ENCODE measurements at regions not wholly inside any gene's neighbourhood (a gene's known extent, or its start where the extent isn't known, plus 50 kb on each side); places are given as distances from the start of the nearest gene placed in this dataset.

DNA sequence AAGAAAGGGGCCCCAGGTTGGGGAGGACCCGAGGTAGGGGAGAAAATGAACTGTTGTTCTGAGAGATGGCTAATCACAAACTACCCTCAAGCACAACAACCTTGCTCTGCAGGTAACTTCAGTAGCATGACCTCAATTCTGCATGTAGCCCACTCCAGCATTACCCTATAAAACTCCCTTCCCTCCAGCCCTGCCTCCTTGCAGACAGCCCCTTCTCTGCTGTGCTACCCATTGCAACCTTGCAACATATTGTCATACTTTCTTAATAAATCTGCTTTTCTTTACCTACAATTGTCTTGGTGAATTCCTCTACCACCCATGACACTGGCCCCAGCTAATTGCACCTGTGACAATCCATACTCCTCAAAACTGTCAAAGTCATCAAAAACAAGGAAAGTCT, 428.9 kb downstream of the MATN1 start:
- DNase-seq (ENCODE audit: low read depth in 2 of 2): no peak

DNA sequence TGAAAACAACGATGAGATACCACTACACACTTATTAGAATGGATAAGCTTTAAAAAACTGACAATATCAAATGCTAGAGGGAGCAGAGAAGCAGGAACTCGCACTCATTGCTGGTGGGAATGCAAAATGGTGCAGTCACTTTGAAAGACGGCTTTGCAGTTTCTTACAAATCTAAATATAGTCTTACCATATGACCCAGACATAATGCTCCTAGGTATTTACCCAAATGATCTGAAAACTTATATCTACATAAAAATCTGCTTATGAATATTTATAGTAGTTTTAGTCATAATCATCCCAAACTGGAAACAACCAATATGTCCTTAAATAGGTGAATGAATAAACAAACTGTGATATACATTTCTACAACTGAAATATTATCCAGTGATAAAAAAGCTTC, 430.9 kb downstream of the MATN1 start:
- DNase-seq (ENCODE audit: low read depth in 2 of 2): no peak

DNA sequence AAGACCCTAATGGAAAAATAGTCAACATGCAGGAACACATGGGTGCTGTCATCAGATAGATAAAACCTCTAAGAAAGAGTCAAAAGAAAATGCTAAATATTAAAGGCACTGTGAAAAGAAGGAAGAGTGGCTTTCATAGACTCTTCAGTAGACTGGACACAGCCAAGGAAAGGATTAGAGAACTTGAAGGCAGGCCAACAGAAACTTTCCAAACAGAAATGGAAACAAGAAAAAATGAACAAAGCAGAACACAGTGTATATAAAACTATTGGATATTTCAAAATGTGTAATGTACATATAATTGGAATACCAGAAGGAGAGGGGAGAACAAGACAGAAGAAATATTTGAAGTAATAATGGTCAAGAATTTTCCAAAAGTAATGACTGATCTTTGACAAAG, 431.9 kb downstream of the MATN1 start:
- no peak for DNase-seq (ENCODE audit: low read depth in 2 of 2)

DNA sequence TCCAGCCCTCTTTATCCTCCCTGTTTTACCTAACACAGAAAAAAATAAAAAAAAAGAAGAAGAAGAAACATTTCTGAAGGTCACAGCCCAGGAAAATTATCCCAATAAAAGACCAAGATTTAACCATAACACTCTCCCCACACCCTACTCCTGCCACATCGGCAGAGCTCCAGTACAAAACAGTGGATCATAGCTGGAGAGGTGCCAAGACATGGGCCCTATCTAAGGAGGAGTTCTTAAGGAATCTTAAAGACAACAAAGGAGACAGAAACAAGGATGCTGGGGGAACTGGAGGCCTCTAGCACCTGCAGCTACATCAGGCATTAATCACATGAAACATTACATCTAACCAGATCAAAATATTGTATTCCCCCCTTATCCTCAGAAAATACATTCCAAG, 432.8 kb downstream of the MATN1 start:
- DNase-seq (ENCODE audit: low read depth in 2 of 2): no peak

DNA sequence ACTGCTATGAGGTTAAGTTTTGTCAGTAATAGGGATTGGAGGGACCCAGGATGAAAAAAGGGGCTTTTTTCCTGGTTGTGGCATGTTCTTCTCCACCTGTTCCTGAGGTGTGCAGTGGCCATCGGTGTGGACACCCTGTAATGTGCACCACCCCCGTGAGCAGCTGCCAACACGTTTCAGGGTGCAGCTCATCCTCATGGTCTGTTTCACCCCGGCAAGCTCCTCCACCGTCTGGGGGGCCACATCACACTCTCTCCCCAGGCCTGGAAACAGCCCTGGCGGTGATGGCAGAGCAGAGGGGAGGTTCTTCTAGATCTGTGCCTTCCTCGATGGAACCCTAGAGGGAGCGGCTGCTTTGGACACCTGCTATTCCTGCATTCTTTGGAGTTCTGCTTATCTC, 435.4 kb downstream of the MATN1 start:
- no peak for DNase-seq (ENCODE audit: low read depth in 2 of 2)

DNA sequence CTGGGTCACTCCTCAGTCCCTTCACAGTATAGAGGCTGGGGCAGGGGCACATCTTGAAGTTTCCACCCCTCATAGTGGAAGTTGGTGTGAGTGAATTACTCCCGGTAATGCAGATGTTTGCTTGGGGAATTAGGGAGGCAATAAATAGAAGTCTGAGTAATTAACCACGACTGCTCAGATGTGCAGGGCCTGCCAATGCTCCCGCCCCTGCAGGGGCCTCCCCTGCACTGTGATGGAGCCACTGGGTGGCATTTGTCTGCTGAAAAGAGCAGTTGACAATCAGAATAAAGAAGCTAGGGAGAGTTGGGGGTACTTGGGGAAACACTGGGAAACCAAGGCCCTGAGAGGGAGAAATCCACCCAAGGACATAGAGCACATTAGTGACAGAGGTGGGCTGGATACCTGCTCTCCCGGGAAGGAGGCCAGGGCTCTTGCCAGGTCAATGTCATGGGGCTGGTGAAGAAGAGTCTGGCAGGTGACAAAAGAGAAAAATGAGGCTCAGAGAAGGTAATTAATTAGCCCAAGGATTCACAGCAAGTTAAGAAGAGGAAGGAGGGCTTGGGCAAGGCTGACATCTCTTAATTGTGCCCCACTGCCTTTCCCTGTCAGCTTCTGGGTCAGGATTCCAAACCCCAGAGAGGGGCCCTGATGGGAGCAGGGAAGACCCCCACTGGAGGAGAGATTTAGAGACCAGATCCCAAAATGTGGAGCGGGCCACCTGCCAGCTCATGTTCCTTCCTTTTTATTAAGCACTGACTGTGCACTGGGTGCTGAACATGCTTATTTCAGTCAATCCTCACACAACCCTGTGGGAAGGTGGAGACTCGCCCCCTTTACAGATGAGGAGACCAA, 436.2 kb downstream of the MATN1 start:
- no peak for DNase-seq (ENCODE audit: low read depth in 2 of 2)

DNA sequence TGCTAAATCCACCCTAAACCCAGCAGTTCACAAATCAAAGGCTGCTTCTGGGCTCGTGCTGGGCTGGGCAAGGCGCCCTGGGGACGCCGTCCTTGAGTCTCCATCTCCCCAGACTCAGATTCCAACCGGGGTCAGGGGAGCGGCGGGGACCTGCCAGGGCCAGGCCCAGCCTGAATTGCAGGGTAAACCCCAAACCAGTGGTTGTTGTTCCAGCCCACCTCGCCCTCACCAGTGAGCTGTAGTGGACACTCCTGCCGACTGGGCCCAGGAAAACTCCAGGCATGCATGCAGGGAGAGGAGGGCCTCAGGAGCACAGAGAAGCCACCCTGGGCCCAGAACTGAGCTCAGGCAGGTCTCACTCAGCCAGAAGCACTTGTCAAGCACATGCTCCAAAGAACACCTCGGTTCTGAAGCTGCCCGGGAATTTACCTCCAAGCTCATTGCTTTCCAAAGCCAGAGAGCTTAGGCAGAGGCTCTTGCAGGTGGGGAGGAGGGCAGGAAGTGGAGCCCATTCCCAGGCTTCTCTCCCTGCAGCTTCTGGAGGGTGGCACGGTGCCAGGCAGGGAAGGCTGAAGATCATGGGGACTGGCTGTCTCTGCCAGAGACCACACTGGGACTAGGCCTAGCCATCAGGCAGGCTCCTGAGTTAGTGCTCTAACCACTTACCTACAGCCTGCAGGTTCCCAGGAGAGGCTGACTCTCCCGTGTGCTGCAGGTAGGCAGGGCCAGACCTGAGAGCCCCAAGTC, 437.0 kb downstream of the MATN1 start:
- no peak for DNase-seq (ENCODE audit: low read depth in 2 of 2)

DNA sequence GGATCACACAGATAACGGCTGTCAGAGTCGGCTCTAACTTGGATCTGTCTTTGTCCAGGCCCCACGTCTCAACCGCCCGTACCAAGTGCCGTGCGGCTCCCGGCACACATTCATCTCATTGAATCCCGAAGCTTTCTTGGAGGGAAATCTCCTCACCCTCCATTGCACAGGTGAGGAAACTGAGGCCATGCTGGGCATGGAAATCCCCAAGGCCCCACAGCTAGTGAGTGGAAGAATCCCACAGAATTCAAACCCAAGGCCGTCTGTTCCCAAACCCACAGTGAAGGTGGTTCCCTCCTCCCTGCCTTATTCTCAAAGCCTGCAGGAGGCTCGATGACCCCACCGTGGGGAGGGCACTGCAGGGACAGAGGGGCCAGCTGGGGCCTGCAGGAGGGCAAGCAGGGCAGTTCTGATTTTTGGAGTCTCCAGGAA, 437.9 kb downstream of the MATN1 start:
- DNase-seq (ENCODE audit: low read depth in 2 of 2): no peak

DNA sequence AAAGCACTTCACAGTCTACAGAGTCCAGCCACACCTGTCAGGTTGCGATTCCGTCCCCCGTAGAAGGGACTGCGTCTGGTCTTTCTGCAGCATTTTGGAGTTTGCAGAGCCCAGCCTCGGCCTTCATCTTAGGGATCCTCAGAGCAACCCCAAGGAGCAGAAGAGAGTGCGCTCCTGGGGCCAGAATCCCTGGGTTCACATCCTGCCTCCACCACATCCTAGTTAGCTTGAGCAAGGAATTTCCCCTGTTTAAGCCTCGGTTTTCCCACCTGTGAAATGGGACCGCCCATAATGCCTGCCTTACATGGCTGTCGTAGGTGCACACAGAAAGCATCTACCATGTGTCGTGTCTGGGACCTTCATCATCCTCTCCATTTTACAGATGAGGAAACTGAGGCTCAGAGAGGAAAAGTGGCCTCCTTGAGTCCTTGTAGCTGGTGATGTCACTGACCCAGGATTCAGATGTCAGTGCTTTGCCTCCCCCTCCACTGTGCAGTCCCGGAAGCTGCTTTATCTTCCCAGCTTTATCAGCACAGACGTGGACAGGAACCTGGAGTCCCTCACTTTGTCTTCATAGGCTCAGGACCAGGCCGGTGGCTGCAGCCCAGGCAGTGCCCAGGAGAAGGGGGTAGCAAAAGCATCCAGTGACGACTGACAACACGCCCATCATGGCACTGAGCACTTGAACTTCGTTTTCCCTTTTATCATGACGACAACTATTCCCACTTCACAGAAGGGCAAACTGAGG, 438.5 kb downstream of the MATN1 start:
- DNase-seq (ENCODE audit: low read depth in 2 of 2): no peak

DNA sequence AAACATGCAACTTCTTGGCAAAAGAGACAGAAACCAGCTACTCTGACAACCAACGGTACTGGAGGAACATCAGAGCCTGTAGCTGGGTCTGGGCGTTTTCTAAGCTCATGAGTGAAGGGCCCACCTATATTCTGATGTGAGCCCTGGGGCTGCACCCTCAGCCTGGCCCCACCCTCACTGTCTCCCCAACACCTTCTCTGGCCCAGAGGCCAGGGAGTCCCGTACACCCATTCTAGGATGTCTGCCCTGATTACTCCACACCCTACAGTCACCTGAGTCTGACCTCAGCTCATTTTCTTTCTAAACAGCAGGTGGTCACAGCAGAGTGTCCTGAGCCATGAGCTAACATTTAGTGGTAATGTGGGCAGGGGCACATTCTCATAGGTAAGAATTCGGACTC, 439.2 kb downstream of the MATN1 start:
- no peak for DNase-seq (ENCODE audit: low read depth in 2 of 2)

DNA sequence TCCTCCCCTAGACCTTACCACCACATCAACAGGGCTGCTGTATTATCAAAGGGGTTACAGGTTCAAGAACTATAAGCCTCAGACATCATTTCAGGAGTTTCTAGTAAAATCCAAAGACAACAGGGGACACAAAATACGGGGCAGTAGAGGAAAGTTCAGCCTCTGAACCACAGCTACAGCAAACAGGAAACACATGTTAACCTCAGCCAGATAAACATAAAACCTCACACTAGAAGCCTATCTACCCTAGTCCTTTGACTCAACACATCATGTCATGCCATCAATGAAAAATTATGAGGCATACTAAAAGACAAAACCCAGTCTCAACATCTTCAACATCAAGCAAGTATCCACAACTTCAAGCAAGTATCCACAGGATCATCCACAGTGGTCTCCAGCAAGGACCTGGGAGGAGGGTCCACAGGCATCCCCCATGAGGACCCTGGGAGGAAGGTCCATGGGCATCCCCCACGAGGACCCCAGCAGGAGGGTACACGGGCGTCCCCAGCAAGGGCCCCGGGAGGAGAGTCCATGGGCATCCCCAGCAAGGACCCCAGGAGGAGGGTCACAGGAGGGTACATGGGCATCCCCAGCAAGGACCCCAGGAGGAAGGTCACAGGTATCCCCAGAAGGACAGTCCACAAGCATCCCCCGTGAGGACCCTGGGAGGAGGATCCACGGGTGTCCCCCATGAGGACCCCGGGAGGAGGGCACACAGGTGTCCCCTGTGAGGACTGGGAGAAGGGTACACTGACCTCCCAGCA, 440.0 kb downstream of the MATN1 start:
- DNase-seq (ENCODE audit: low read depth in 2 of 2): no peak

DNA sequence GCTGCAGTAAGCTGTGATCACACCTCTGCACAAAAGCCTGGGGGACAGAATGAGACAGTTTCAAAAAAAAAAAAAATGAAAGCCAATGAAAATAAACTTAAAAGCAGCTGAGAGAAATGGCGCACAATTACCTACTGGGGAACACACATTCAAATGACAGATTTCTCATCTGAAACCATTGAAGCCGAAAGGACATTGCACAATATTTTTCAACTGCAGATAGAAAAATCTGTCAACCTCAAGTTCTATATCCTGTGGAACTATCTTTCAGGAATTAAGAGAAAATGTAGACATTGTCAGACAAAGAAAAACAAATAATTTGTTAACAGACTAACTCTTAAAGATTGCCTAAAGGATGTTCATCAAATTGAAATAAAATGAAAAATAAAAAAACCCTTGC, 442.8 kb downstream of the MATN1 start:
- DNase-seq (ENCODE audit: low read depth in 2 of 2): no peak

DNA sequence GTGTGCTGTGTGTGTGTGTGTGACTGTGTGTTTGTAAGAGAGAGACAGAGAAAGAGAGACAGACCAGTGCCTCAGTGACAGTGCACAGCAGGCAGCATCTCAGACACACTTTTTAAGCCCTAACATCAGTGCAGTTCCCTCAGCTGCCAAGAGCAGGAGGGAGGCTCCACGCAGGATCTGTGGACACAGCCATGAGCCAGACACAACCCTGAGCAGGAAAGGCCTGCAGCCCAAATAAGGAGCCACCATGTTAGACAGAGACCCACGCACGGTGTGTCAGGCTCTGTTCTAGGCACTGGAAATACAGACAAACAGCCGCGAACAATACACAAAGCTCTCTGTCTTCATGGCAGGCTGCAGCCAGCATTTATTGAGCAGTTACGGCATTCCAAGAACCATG, 445.5 kb downstream of the MATN1 start:
- DNase-seq (ENCODE audit: low read depth in 2 of 2): no peak

DNA sequence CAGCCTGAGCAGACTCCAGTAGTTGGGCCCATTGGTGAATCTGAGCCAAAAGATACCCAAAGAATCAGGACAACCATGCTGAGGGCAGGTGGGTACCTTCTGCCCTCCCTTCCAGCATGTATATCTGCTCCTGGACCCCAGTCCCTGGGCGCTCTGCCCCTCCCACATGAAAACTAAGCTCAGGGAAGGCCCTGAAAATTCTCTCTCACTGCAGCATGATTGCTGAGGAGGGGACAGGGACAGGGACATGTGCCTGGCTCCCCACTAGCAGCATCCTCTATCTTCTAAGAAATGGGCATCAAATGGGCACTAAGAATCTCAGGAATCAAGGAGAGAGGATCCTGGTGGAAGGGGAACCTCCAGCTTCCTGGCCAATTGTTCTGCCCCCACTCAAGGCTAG, 446.0 kb downstream of the MATN1 start:
- no peak for DNase-seq (ENCODE audit: low read depth in 2 of 2)

DNA sequence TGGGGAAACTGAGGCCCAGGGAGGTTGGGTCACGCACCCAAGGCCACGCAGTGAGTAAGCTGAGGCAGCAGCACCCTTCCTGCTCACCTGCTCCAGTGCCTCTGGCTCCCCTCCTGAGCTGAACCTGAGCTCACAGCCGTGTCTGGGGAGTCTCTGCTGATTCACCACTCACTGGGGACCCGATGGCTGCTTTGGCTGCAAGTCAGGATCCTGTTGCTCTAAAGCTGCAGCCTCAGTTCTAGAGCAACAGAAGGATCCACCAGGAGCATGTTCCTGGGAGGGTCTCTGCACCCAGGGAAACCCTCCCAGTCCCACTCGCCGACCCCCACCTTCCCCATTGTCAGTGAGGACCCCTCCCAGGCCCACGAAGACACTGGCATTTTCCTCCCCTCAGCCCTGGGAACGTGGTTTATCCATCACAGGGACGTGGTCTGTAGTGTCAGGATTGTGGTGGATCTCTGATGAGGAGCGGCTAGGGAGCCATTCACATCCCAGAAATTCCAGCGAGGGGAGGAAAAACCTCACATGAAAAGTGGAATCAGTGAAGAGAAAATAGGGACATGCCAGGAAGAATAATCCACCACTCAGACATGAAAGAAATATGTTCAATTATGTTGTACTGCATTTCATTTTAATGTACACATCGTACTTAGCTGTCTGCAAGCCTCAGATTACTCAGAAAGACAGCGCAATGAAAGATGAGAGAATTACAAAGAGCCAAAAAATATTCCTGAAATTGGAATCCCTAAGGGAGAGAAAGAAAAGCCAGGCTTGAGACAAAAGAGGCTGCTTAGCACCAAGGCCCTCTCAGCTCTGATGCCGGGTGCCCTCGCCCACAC, 447.2 kb downstream of the MATN1 start:
- DNase-seq (ENCODE audit: low read depth in 2 of 2): no peak

DNA sequence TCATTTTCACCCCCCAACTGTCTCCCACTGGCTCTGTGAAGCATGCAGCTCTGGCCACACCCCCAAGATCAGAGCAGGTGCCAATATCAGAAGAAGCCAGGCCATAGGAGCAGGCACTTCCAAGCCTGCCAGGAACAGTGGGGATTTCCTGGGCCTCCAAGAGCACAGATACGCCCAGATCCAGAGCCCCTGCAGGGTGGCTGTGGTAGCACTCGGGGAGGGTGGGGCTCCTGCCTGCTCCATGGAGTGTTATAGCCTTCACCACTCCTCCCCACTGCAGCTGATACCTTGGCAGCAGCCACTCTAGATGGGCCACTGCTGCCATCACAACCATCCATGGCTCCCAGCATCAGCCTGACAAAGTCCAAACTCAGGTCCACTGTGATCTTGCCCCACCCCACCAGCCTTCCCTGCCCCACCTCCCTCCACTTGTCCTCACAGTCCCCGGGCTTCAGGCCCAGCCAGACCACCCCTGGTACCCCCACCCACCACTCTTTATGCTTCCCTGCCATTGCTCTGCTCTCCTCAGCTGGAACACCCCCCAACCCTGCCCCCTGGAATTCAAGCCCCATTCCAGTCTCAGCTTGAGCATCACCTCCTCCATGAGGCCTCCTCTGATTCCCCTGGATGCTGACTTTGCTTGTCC, 448.3 kb downstream of the MATN1 start:
- DNase-seq (ENCODE audit: low read depth in 2 of 2): no peak

DNA sequence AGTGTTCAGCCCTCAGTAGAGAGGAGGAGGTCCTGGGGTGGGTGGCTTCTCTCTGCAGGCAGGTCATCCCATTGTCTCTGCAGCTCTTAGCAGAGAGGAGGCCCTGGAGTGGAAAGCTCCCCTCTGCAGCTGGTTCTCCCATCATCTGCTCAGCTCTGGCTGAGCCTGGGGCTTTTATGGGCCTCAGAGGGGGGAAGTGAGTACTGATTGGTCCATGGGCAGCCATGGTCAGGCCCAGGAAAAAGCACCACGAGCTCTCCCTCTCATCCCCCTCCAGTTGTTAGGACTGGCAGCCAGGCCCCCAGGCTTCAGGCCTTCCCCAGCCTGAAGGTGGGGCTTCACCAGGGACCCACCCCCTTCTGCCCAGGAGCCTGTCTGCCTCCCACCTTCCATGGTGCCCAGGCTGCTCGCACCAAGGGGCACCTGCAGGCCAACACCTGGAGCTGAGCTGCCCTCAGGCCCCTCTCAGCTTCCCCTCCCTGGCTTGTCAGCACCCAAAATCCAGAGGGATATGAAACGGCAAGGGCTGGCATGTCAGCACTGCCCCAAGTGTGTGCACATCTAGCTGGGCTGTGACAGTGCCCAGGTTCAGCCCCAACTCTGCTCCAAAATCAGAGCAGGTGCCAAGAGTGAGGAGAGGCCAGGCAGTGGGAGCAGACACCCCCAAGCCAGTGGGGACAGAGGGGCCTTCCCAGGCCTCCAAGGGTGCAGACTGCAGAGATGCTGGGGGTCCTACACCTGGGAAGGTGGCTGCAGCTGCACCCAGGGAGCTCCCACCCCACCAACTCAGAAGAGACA, 449.0 kb downstream of the MATN1 start:
- no peak for DNase-seq (ENCODE audit: low read depth in 2 of 2)

DNA sequence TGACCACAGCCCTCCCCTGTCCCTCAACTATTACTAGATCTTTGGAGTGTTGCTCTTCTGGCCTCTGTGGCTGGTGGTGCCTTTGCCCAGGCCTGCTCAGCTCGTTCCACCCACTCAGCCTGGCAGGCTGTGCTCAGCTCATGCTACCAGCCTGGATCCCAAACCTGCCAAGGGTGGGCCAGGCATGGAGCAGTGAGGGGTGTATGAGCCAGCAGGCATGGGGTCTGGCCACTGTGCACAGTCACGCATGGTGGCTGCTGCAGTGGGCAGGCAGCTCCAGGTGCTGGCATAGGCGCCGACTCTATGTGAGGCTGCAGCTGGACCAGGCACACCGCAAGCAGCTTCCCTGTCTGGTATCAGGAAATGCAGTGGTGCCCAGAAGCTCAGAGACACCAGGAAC, 449.9 kb downstream of the MATN1 start:
- DNase-seq (ENCODE audit: low read depth in 2 of 2): no peak

DNA sequence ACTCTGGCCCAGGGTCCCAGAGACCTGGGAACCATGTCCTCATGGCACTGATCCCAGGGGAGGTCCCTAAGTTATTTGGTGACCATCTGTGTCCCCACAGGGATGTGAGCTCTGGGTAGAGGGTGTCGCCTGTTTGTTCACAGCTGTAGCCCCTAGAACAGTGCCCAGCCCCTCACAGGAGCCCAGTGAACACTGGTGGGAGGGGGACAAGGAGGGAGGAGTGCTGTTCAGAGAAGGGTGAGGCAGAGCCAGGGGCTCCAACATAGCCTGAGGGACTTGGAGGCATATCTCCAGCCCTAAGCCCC, 450.4 kb downstream of the MATN1 start:
- DNase-seq (ENCODE audit: low read depth in 2 of 2): no peak
